Lower lobe of right lung (tissue), 2 donors: ENCODE measurements at regions not wholly inside any gene's neighbourhood (a gene's known extent, or its start where the extent isn't known, plus 50 kb on each side); places are given as distances from the start of the nearest gene placed in this dataset.

ENCODE experiments used
- ATAC-seq, 2 donors: fragments of 200-7000 bp; cut with Tn5 transposase; one replicate each; pipeline ENCODE4 v1.9.1; 2020 to 2022; ENCODE audit warnings: mild to moderate bottlenecking in 2 of 2, moderate library complexity in 2 of 2
- DNase-seq: peaks from one replicate; pipeline ENCODE4 v3.0.0-alpha.2; 2020
- H3K27ac ChIP-seq: fragments of 200-600 bp; one replicate; pipeline ENCODE4 v1.8.0; 2022
- H3K27me3 ChIP-seq: fragments of 200-600 bp; one replicate; pipeline ENCODE4 v1.8.0; 2022; ENCODE audit warnings: low read depth
- H3K36me3 ChIP-seq: fragments of 200-600 bp; one replicate; pipeline ENCODE4 v1.8.0; 2022; ENCODE audit warnings: mild to moderate bottlenecking
- H3K4me1 ChIP-seq: fragments of 200-600 bp; one replicate; pipeline ENCODE4 v1.8.0; 2022
- H3K4me3 ChIP-seq: fragments of 200-600 bp; one replicate; pipeline ENCODE4 v1.8.0; 2022; ENCODE audit warnings: mild to moderate bottlenecking
- H3K9me3 ChIP-seq: fragments of 200-600 bp; one replicate; pipeline ENCODE4 v1.8.0; 2022
- intact Hi-C: fragments of 100-400 bp; cut with DNase I; formaldehyde crosslinking; loops from one replicate; pipeline ENCODE4 v1.11.0; 2022
- TF ChIP-seq, protein P1 (sequence below): fragments of 200-600 bp; IDR thresholded peaks from one replicate; pipeline ENCODE4 v1.8.0; 2022; ENCODE audit warnings: antibody characterized with exemption, mild to moderate bottlenecking
- donor health status: DM: no; HTN: yes; CAD: no; lungs with severe emphysema.

DNA sequence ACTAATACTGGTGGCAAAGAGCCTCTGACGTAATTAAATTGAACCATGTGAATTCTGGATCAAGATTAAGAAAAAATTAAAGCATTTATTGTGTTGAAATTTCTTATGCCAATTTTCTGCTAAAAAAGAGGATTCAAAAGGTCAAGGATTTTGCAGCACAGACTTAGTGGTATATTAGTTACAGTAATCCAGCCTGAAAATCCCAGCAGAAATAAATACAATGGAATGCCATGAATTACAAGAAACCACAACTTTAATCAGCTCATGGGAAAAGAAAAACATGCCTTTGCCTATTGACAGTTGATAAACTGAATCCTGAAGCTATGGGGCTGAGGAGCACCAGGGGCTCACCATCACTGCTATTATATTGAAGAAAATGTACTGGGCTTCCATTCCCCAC lies 114.8 kb upstream of the SATB2 start:
- Histone ChIP-seq H3K36me3 (no peaks in the 10 kb centered on the region), H3K4me3 (no peak overlapping the region), H3K4me1 (no peaks in the 10 kb centered on the region), H3K27ac (no peak overlapping the region), H3K9me3 (no peaks in the 10 kb centered on the region), H3K27me3 (no peaks in the 10 kb centered on the region)
- intact Hi-C loops: no loop called here
- no peak for ATAC-seq
- TF ChIP-seq, protein P1, sequence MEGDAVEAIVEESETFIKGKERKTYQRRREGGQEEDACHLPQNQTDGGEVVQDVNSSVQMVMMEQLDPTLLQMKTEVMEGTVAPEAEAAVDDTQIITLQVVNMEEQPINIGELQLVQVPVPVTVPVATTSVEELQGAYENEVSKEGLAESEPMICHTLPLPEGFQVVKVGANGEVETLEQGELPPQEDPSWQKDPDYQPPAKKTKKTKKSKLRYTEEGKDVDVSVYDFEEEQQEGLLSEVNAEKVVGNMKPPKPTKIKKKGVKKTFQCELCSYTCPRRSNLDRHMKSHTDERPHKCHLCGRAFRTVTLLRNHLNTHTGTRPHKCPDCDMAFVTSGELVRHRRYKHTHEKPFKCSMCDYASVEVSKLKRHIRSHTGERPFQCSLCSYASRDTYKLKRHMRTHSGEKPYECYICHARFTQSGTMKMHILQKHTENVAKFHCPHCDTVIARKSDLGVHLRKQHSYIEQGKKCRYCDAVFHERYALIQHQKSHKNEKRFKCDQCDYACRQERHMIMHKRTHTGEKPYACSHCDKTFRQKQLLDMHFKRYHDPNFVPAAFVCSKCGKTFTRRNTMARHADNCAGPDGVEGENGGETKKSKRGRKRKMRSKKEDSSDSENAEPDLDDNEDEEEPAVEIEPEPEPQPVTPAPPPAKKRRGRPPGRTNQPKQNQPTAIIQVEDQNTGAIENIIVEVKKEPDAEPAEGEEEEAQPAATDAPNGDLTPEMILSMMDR: no peak
- DNase-seq: no peak

DNA sequence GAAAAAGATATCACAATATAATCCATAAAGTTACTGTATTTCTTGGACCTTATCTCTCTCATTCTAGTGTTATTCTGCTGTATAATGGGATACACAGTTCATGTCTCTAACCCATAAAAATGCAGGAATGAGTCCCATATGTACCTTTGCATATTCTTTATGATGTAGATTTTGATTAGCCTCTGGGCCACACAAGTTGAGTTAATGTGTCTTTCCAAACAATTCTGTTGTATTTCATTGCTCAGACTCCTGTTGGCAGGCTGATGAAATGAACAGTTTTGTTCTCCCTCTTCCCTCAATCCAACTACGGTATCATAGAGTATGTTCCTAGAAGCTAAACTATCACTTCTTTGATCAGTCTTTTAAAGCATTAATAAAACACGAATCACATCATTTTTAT lies 113.2 kb upstream of the SATB2 start:
- TF ChIP-seq, protein P1: no peak
- H3K27me3 ChIP-seq: no peaks in the 10 kb centered on the region
- H3K9me3 ChIP-seq: no peaks in the 10 kb centered on the region
- intact Hi-C loops: no loop called here
- no peaks in the 10 kb centered on the region for H3K4me1 ChIP-seq
- H3K4me3 ChIP-seq: no peak overlapping the region
- DNase-seq (no peak), ATAC-seq (no peak)
- no peak overlapping the region for H3K27ac ChIP-seq
- H3K36me3 ChIP-seq: no peaks in the 10 kb centered on the region

DNA sequence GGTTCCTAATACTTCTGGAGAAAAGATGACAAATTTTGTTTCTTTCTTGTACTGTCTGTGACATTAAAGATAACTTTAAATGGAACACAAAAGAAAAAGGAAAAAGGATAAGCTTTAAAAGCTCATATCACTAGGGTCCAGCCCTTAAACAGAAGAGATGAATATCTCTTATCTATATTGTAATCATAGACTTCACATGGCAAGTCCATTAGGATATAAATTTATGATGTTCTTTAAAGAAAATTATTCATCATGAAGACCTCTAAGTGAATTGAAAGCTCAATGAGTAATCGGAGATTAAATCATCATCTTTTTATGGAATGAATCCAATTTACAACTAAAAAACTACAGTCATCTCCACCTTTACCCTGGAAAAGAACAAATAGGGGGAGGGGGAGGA lies 111.6 kb upstream of the SATB2 start:
- ATAC-seq: no peak
- Histone ChIP-seq H3K4me3 (no peak overlapping the region), H3K36me3 (no peaks in the 10 kb centered on the region), H3K9me3 (no peaks in the 10 kb centered on the region), H3K27me3 (no peaks in the 10 kb centered on the region), H3K27ac (no peak overlapping the region), H3K4me1 (no peaks in the 10 kb centered on the region)
- no peak for DNase-seq
- intact Hi-C loops: no loop called here
- TF ChIP-seq, protein P1: no peak

DNA sequence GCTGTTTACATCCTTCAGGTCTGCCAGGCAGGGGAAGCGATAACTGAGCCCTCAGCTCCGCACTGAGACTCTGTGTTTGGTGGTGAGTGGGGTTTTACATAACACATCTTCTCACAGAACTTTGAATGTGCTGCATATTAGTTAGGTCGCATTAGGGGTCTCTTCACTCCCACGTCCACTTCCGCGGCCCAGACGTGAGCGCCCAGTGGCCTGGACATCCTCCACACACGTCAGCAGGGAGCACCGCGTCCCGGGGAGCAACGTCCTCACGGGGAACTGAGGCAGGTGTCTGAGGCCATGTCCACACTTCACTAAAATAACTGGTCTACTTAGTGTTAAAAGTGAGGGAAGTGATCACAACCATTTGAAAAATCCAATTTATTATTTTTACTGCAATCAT lies 100.4 kb upstream of the SATB2 start:
- H3K9me3 ChIP-seq: no peaks in the 10 kb centered on the region
- TF ChIP-seq, protein P1: no peak
- intact Hi-C loops: no loop called here
- DNase-seq: no peak
- no peak overlapping the region for H3K4me3 ChIP-seq
- no peak overlapping the region for H3K27ac ChIP-seq
- no peak for ATAC-seq
- H3K36me3 ChIP-seq: no peaks in the 10 kb centered on the region
- no peaks in the 10 kb centered on the region for H3K4me1 ChIP-seq
- H3K27me3 ChIP-seq: no peaks in the 10 kb centered on the region

DNA sequence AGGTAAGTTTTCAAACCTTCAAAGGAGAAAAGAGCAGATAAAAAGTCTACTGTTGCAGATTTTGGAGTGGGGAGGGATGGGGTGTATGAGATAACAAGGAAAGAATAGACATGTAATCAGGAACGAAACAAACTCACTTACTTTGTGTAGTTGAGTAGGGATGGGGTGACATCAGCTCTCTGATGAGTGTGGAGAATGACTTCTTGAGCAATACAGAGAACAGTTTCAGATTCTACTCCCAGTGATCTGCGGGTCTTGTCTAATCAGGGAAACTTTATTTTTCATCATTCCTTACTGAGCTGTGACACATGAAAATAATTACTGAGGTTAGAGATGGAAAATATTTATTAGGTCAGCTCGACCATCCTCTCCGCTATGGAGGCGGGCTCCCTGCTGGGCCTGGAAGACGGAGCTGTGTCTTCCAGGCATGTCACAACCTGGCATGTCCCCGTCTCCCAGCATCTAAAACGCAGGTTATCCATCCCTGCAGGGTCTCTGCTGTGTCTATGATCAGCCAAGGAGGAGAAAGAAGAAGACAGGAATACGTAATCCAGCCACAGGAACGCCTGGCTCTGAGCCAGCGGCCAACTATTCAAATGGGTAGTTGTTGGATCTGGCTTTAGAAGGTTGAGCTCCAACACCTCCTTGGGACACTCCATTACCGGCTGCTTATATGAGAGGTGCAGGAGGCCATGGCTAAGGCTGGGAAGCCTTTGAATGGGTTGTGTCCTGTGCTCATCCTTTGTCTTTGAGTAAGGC lies 99.0 kb upstream of the SATB2 start:
- no peaks in the 10 kb centered on the region for H3K4me1 ChIP-seq
- no peaks in the 10 kb centered on the region for H3K36me3 ChIP-seq
- no peak overlapping the region for H3K27ac ChIP-seq
- TF ChIP-seq, protein P1: no peak
- no peak for ATAC-seq
- intact Hi-C loops: no loop called here
- no peak for DNase-seq
- H3K27me3 ChIP-seq: no peaks in the 10 kb centered on the region
- H3K4me3 ChIP-seq: no peak overlapping the region
- H3K9me3 ChIP-seq: no peaks in the 10 kb centered on the region
